Upper lobe of left lung (tissue), 4 donors: ENCODE measurements at regions not wholly inside any gene's neighbourhood (a gene's known extent, or its start where the extent isn't known, plus 50 kb on each side); places are given as distances from the start of the nearest gene placed in this dataset.

ENCODE experiments used
- POLR2A ChIP-seq, 4 donors: fragments of 450-650 bp; IDR thresholded peaks; one replicate each; pipeline ENCODE4 v1.5.1; 2016 to 2017; ENCODE audit warnings: antibody characterized with exemption in 4 of 4, mild to moderate bottlenecking in 2 of 4
- POLR2AphosphoS5 ChIP-seq, 2 donors: sonication (generic); formaldehyde crosslinking; IDR thresholded peaks; one replicate each; pipeline ENCODE4 v1.5.1; 2017; ENCODE audit warnings: antibody characterized with exemption in 2 of 2

- no peak for TF ChIP-seq POLR2A (IDR thresholded peaks at IDR 0.05)
- no peak for TF ChIP-seq POLR2AphosphoS5 (IDR thresholded peaks at IDR 0.05)
Measured at GRCh38 chr10:20427821-20428220, 469.3 kb downstream of the NEBL start.
